GM21447 (cell line): ENCODE measurements at regions not wholly inside any gene's neighbourhood (a gene's known extent, or its start where the extent isn't known, plus 50 kb on each side); places are given as distances from the start of the nearest gene placed in this dataset.
"Not testable (repeated sequence)": the region's sequence is repeated elsewhere in the genome, so short reads cannot be mapped to it uniquely, and the experiment has no call there.

Source experiments
- ATAC-seq: cut with Tn5 transposase; IDR thresholded peaks from one replicate; pipeline ENCODE4 v1.9.1; 2021; ENCODE audit not compliant: unreplicated experiment

- ATAC-seq = no peak
These were observed 256.0 kb downstream of the SV2B start for GRCh38 chr15:91356083-91356482.

GRCh38 chr15:91357011-91357410, 257.0 kb downstream of the SV2B start:
- ATAC-seq = no peak

- no peak for ATAC-seq
These were observed 257.4 kb downstream of the SV2B start for GRCh38 chr15:91357486-91357885.

- no peak for ATAC-seq
These were observed 258.3 kb downstream of the SV2B start for GRCh38 chr15:91358405-91358804.

GRCh38 chr15:91361696-91362095, 261.6 kb downstream of the SV2B start:
- not testable (repeated sequence) for ATAC-seq

- ATAC-seq = no peak
These were observed 266.1 kb downstream of the SV2B start for GRCh38 chr15:91366111-91366510.

GRCh38 chr15:91368611-91369010, 268.6 kb downstream of the SV2B start:
- no peak for ATAC-seq

GRCh38 chr15:91369823-91370222, 269.8 kb downstream of the SV2B start:
- ATAC-seq = no peak

- not testable (repeated sequence) for ATAC-seq
These were observed 271.3 kb downstream of the SV2B start for GRCh38 chr15:91371345-91371744.

- no peak for ATAC-seq
These were observed 274.3 kb downstream of the SV2B start for GRCh38 chr15:91374336-91374735.

GRCh38 chr15:91376038-91376437, 276.0 kb downstream of the SV2B start:
- no peak for ATAC-seq

GRCh38 chr15:91380114-91380513, 280.1 kb downstream of the SV2B start:
- ATAC-seq = no peak

GRCh38 chr15:91383532-91383931, 283.5 kb downstream of the SV2B start:
- ATAC-seq = no peak

- ATAC-seq = no peak
These were observed 284.2 kb downstream of the SV2B start for GRCh38 chr15:91384189-91384730.

GRCh38 chr15:91385311-91385710, 285.3 kb downstream of the SV2B start:
- no peak for ATAC-seq

- no peak for ATAC-seq
These were observed 293.1 kb downstream of the SV2B start for GRCh38 chr15:91393186-91393585.

GRCh38 chr15:91400481-91400880, 300.4 kb downstream of the SV2B start:
- ATAC-seq = no peak

GRCh38 chr15:91407269-91407889, 307.3 kb downstream of the SV2B start:
- ATAC-seq = no peak

GRCh38 chr15:91408476-91409076, 308.5 kb downstream of the SV2B start:
- ATAC-seq = no peak

- ATAC-seq = no peak
These were observed 309.3 kb downstream of the SV2B start for GRCh38 chr15:91409387-91409786.

- no peak for ATAC-seq
These were observed 311.5 kb downstream of the SV2B start for GRCh38 chr15:91411586-91411985.

- ATAC-seq = no peak
These were observed 312.3 kb downstream of the SV2B start for GRCh38 chr15:91412138-91412928.
